ENCODE measurements at regions not wholly inside any gene's neighbourhood (a gene's known extent, or its start where the extent isn't known, plus 50 kb on each side); places are given as distances from the start of the nearest gene placed in this dataset.

DNA sequence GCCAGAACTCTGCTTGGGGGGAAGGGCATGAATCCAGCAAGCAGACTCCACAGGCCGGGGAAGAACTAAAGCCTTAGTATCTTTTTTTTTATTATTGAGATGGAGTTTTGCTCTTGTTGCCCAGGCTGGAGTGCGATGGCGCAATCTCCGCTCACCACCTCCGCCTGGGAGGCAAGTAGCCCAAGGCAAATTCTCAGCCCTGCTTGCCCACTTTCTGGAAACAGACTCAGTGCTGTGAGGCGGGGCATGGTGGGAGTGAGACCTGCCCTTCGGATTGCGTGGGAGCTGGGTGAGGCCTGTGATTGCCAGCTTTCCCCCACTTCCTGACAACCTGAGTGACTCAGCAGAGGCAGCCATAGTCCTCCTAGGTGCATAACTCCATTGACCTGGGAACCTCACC, 348.8 kb downstream of the GASK1B start:
- no peak for TF ChIP-seq FOXM1 (IDR thresholded peaks at IDR 0.05; ENCODE audit: low read depth, low read length)
- no peak for TF ChIP-seq NBN (IDR thresholded peaks at IDR 0.05)
- no peak for TF ChIP-seq HDAC2 (IDR thresholded peaks at IDR 0.05)
- TF ChIP-seq, protein P1, sequence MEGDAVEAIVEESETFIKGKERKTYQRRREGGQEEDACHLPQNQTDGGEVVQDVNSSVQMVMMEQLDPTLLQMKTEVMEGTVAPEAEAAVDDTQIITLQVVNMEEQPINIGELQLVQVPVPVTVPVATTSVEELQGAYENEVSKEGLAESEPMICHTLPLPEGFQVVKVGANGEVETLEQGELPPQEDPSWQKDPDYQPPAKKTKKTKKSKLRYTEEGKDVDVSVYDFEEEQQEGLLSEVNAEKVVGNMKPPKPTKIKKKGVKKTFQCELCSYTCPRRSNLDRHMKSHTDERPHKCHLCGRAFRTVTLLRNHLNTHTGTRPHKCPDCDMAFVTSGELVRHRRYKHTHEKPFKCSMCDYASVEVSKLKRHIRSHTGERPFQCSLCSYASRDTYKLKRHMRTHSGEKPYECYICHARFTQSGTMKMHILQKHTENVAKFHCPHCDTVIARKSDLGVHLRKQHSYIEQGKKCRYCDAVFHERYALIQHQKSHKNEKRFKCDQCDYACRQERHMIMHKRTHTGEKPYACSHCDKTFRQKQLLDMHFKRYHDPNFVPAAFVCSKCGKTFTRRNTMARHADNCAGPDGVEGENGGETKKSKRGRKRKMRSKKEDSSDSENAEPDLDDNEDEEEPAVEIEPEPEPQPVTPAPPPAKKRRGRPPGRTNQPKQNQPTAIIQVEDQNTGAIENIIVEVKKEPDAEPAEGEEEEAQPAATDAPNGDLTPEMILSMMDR (IDR thresholded peaks at IDR 0.05 in 2 of 3, conservative IDR thresholded peaks at IDR 0.05 in 1 of 3; ENCODE audit: control insufficient read depth in 2 of 3, extremely low read depth in 1 of 3, insufficient read depth in 1 of 3, low read depth in 3 of 3, low read length in 3 of 3): no peak
- TF ChIP-seq RFX5 (IDR thresholded peaks at IDR 0.05; ENCODE audit: low read depth, low read length): no peak
- TF ChIP-seq, protein P2, sequence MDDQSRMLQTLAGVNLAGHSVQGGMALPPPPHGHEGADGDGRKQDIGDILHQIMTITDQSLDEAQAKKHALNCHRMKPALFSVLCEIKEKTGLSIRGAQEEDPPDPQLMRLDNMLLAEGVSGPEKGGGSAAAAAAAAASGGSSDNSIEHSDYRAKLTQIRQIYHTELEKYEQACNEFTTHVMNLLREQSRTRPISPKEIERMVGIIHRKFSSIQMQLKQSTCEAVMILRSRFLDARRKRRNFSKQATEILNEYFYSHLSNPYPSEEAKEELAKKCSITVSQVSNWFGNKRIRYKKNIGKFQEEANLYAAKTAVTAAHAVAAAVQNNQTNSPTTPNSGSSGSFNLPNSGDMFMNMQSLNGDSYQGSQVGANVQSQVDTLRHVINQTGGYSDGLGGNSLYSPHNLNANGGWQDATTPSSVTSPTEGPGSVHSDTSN (IDR thresholded peaks at IDR 0.05; ENCODE audit: insufficient replicate concordance, low read depth, low read length): no peak
- TF ChIP-seq, protein P3, sequence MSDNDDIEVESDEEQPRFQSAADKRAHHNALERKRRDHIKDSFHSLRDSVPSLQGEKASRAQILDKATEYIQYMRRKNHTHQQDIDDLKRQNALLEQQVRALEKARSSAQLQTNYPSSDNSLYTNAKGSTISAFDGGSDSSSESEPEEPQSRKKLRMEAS (IDR thresholded peaks at IDR 0.05; ENCODE audit: low read depth, low read length): no peak
- no peak for TF ChIP-seq POLR2A (IDR thresholded peaks at IDR 0.05; ENCODE audit: low read depth, low read length)
